Spleen (tissue), 11 donors: ENCODE measurements at regions not wholly inside any gene's neighbourhood (a gene's known extent, or its start where the extent isn't known, plus 50 kb on each side); places are given as distances from the start of the nearest gene placed in this dataset.

ENCODE experiments used
- DNase-seq: peaks from one replicate; pipeline ENCODE4 v3.0.0-alpha.2; 2020
- H3K27ac ChIP-seq, 8 donors: fragments of 200-600 bp; sonication (generic) in 7 of 8; 1 replicate in 4 of 8; 2 replicates in 4 of 8; pipeline versions ENCODE4 v1.5.0 to v1.8.0; 2016 to 2021; ENCODE audit warnings: inconsistent platforms in 4 of 8, mild to moderate bottlenecking in 4 of 8, moderate library complexity in 1 of 8
- H3K27me3 ChIP-seq, 7 donors: fragments of 200-600 bp; sonication (generic) in 6 of 7; replicated peaks in 1 of 7; 1 replicate in 4 of 7; 2 replicates in 3 of 7; pipeline versions ENCODE4 v1.5.0 to v1.8.0; 2016 to 2021; ENCODE audit warnings: inconsistent platforms in 3 of 7, mild to moderate bottlenecking in 1 of 7
- H3K36me3 ChIP-seq, 6 donors: fragments of 200-600 bp; sonication (generic) in 5 of 6; 1 replicate in 4 of 6; 2 replicates in 2 of 6; pipeline versions ENCODE4 v1.5.0 to v1.8.0; 2016 to 2021; ENCODE audit warnings: inconsistent platforms in 2 of 6
- H3K4me1 ChIP-seq, 6 donors: fragments of 200-600 bp; sonication (generic) in 5 of 6; 1 replicate in 3 of 6; 2 replicates in 3 of 6; pipeline versions ENCODE4 v1.5.0 to v1.8.0; 2016 to 2021; ENCODE audit warnings: inconsistent platforms in 3 of 6
- H3K4me3 ChIP-seq, 8 donors: fragments of 200-600 bp; sonication (generic) in 7 of 8; 1 replicate in 4 of 8; 2 replicates in 4 of 8; pipeline versions ENCODE4 v1.5.0 to v1.8.0; 2016 to 2021; ENCODE audit warnings: inconsistent platforms in 4 of 8, mild to moderate bottlenecking in 4 of 8, moderate library complexity in 2 of 8
- H3K9me3 ChIP-seq, 8 donors: fragments of 200-600 bp; sonication (generic) in 7 of 8; 1 replicate in 4 of 8; 2 replicates in 4 of 8; pipeline versions ENCODE4 v1.5.0 to v1.8.0; 2016 to 2021; ENCODE audit warnings: inconsistent platforms in 4 of 8
- CTCF ChIP-seq, 11 experiments: fragments of 200-600 bp in 7 of 11; fragments of 450-650 bp in 4 of 11; sonication (generic) in 4 of 11; IDR thresholded peaks in 8 of 11; conservative IDR thresholded peaks in 3 of 11; 1 replicate in 7 of 11; 2 replicates in 4 of 11; pipeline versions ENCODE4 v1.4.0 to v1.8.0; 2016 to 2021; ENCODE audit warnings: antibody characterized with exemption in 11 of 11, inconsistent platforms in 4 of 11, mild to moderate bottlenecking in 1 of 11
- POLR2A ChIP-seq, 3 donors: fragments of 450-650 bp; IDR thresholded peaks; one replicate each; pipeline ENCODE4 v1.5.1; 2017; ENCODE audit warnings: antibody characterized with exemption in 3 of 3, mild to moderate bottlenecking in 1 of 3
- POLR2AphosphoS5 ChIP-seq, 3 donors: sonication (generic); formaldehyde crosslinking; IDR thresholded peaks; one replicate each; pipeline ENCODE4 v1.5.1; 2017; ENCODE audit warnings: antibody characterized with exemption in 3 of 3
- WGBS, 5 donors: extraction: QIAGEN DNeasy Blood & Tissue Kit in 3 of 5; methylation state at CpG; one replicate each; pipeline versions ENCODE4 v1.1.5 to v1.1.7; 2013 to 2018; 5-methylcytosine and 5-hydroxymethylcytosine counted together
- intact Hi-C: fragments of 100-400 bp; cut with DNase I; formaldehyde crosslinking; loops from one replicate; pipeline ENCODE4 v1.15.0; 2023; ENCODE audit warnings: low total_unique reads
- donor health status: healthy with polysubstance abuse.
- donor health status: DM: no; HTN: no; CAD: no; lungs with moderate emphysema.
- donor health status: DM: no; HTN: no; CAD: no.
- donor health status: Bipolar disorder and iron deficiency.
- donor health status: healthy.
- donor health status: DM: no; HTN: no; CAD: no.
- donor health status: DM: yes; HTN: yes; CAD: no.

GRCh38 chr14:62003701-62004100, 241.5 kb downstream of the SNAPC1 start:
- H3K27me3 ChIP-seq = no peaks in the 10 kb centered on the region
- intact Hi-C loops = no loop called here
- no peak for DNase-seq
- TF ChIP-seq POLR2A (IDR thresholded peaks at IDR 0.05) (no peak), POLR2AphosphoS5 (IDR thresholded peaks at IDR 0.05) (no peak), CTCF (IDR thresholded peaks at IDR 0.05 in 8 of 11, conservative IDR thresholded peaks at IDR 0.05 in 3 of 11) (no peak)
- no peaks in the 10 kb centered on the region for H3K4me1 ChIP-seq
- H3K36me3 ChIP-seq = no peaks in the 10 kb centered on the region
- WGBS, 5 donors = 41 to 75% (median 59%) methylated on average over 2 of the region's 2 CpGs
- no peak overlapping the region for H3K27ac ChIP-seq
- H3K9me3 ChIP-seq = no peaks in the 10 kb centered on the region
- no peak overlapping the region for H3K4me3 ChIP-seq

- Histone ChIP-seq H3K27me3 (no peaks in the 10 kb centered on the region), H3K27ac (no peak overlapping the region), H3K36me3 (no peaks in the 10 kb centered on the region), H3K4me1 (no peaks in the 10 kb centered on the region), H3K4me3 (no peak overlapping the region), H3K9me3 (no peaks in the 10 kb centered on the region)
- intact Hi-C loops = no loop called here
- TF ChIP-seq CTCF (IDR thresholded peaks at IDR 0.05 in 8 of 11, conservative IDR thresholded peaks at IDR 0.05 in 3 of 11) (no peak), POLR2AphosphoS5 (IDR thresholded peaks at IDR 0.05) (no peak), POLR2A (IDR thresholded peaks at IDR 0.05) (no peak)
- DNase-seq = no peak
- 82 to 93% (median 88%) methylated on average over 6 of the region's 6 CpGs for WGBS, 5 donors
These were observed 244.0 kb downstream of the SNAPC1 start for GRCh38 chr14:62006116-62006731.

- Histone ChIP-seq H3K27ac (no peak overlapping the region), H3K9me3 (peaks cover 0 to 5% (median 0%) of the 10 kb centered on the region in 8 donors), H3K4me1 (no peaks in the 10 kb centered on the region), H3K36me3 (no peaks in the 10 kb centered on the region), H3K4me3 (no peak overlapping the region), H3K27me3 (no peaks in the 10 kb centered on the region)
- DNase-seq = no peak
- whole genome bisulfite sequencing, 5 donors = 38 to 73% (median 48%) methylated on average over 1 of the region's 1 CpG
- intact Hi-C loops = no loop called here
- TF ChIP-seq CTCF (IDR thresholded peaks at IDR 0.05 in 8 of 11, conservative IDR thresholded peaks at IDR 0.05 in 3 of 11) (no peak), POLR2A (IDR thresholded peaks at IDR 0.05) (no peak), POLR2AphosphoS5 (IDR thresholded peaks at IDR 0.05) (no peak)
These were observed 253.0 kb downstream of the SNAPC1 start for GRCh38 chr14:62015243-62015642.

- Histone ChIP-seq H3K27me3 (no peaks in the 10 kb centered on the region), H3K27ac (no peak overlapping the region), H3K9me3 (peaks cover 0 to 5% (median 0%) of the 10 kb centered on the region in 8 donors), H3K4me3 (no peak overlapping the region), H3K36me3 (no peaks in the 10 kb centered on the region), H3K4me1 (no peaks in the 10 kb centered on the region)
- TF ChIP-seq POLR2AphosphoS5 (IDR thresholded peaks at IDR 0.05) (no peak), CTCF (IDR thresholded peaks at IDR 0.05 in 8 of 11, conservative IDR thresholded peaks at IDR 0.05 in 3 of 11) (no peak), POLR2A (IDR thresholded peaks at IDR 0.05) (no peak)
- no peak for DNase-seq
- 50 to 89% (median 86%) methylated on average over 2 of the region's 2 CpGs for WGBS, 5 donors
- intact Hi-C loops = no loop called here
These were observed 253.7 kb downstream of the SNAPC1 start for GRCh38 chr14:62015945-62016344.
